Heart right ventricle (tissue), 16 donors: ENCODE measurements at regions not wholly inside any gene's neighbourhood (a gene's known extent, or its start where the extent isn't known, plus 50 kb on each side); places are given as distances from the start of the nearest gene placed in this dataset.

Experiments
- ATAC-seq, 8 donors: fragments of 200-7000 bp; cut with Tn5 transposase; one replicate each; pipeline ENCODE4 v1.9.1; 2020; ENCODE audit warnings: mild to moderate bottlenecking in 8 of 8, moderate library complexity in 8 of 8, moderate number of reproducible peaks in 1 of 8
- DNase-seq, 2 donors: peaks; one replicate each; pipeline ENCODE4 v3.0.0-alpha.2; 2020
- H3K27ac ChIP-seq, 10 donors: fragments of 200-600 bp; sonication (generic) in 2 of 10; one replicate each; pipeline versions ENCODE4 v1.5.0 to v1.8.0; 2020 to 2022; ENCODE audit warnings: mild to moderate bottlenecking in 3 of 10
- H3K27me3 ChIP-seq, 7 donors: fragments of 200-600 bp; one replicate each; pipeline ENCODE4 v1.8.0; 2021 to 2022; ENCODE audit warnings: mild to moderate bottlenecking in 2 of 7
- H3K36me3 ChIP-seq, 9 donors: fragments of 200-600 bp; sonication (generic) in 1 of 9; one replicate each; pipeline versions ENCODE4 v1.5.0 to v1.8.0; 2020 to 2022; ENCODE audit warnings: mild to moderate bottlenecking in 2 of 9
- H3K4me1 ChIP-seq, 9 donors: fragments of 200-600 bp; sonication (generic) in 1 of 9; one replicate each; pipeline versions ENCODE4 v1.5.0 to v1.8.0; 2020 to 2022; ENCODE audit warnings: mild to moderate bottlenecking in 4 of 9
- H3K4me3 ChIP-seq, 10 donors: fragments of 200-600 bp; sonication (generic) in 2 of 10; one replicate each; pipeline versions ENCODE4 v1.5.0 to v1.8.0; 2020 to 2022; ENCODE audit warnings: mild to moderate bottlenecking in 7 of 10, moderate library complexity in 2 of 10
- H3K9me3 ChIP-seq, 11 donors: fragments of 200-600 bp in 10 of 11; sonication (generic) in 2 of 11; one replicate each; pipeline versions ENCODE4 v1.5.0 to v1.8.0; 2013 to 2022; ENCODE audit warnings: mild to moderate bottlenecking in 2 of 11, control low read depth in 1 of 11, moderate library complexity in 1 of 11
- WGBS, 2 donors: extraction: QIAGEN DNeasy Blood & Tissue Kit; methylation state at CpG; one replicate each; pipeline ENCODE4 v1.1.7; 2013; ENCODE audit warnings: inconsistent platforms in 1 of 2; 5-methylcytosine and 5-hydroxymethylcytosine counted together
- intact Hi-C, 10 donors: fragments of 100-400 bp; cut with DNase I; formaldehyde crosslinking; loops; one replicate each; pipeline versions ENCODE4 v1.11.1 to v1.14.2; 2022
- TF ChIP-seq, protein P1 (sequence below), 9 donors: fragments of 200-600 bp; sonication (generic) in 2 of 9; IDR thresholded peaks; one replicate each; pipeline versions ENCODE4 v1.5.0 to v1.8.0; 2021 to 2022; ENCODE audit warnings: antibody characterized with exemption in 9 of 9, mild to moderate bottlenecking in 5 of 9, moderate library complexity in 1 of 9
- donor health status: Arrhythmogenic right ventricular cardiomyopathy.
- donor health status: ischemic (EF 13 %, LVEDD 7.1; RV severe dilation, severe dysfunction).
- donor health status: healthy with polysubstance abuse.
- donor health status: DM: no; HTN: yes; CAD: no.
- donor health status: DM: no; HTN: no; CAD: no.
- donor health status: ischemic (EF 25% LVEDD 6.9; RV normal size, moderate dysfunction).
- donor health status: ischemic (EF 25% LVEDD 5.7; RV mildly dilated, moderate dysfunction).
- donor health status: healthy.
- donor health status: DM: yes; HTN: yes; CAD: no.
- donor health status: Ischemic cardiomyopathy.
- donor health status: ischemic (EF 35%, LVEDD 5.7; RV mildly dilated, moderate dysfunction).
- donor health status: nonischemic (EF 11% LVEDD 7.7; RV severe dilation, severe dysfunction).
- donor health status: DM: yes; HTN: yes; CAD: no.
- donor health status: PGD.
- donor health status: ischemic (EF 29% LVEDD 5.4; RV normal size, mild dysfunction).
- donor health status: nonischemic (EF 23%, LVEDD 6.1; RV moderate dilation, normal function).

GRCh38 chr10:107364872-107365271 is 200.4 kb upstream of the SORCS1 start:
- Histone ChIP-seq H3K4me1 (no peaks in the 10 kb centered on the region), H3K27me3 (no peaks in the 10 kb centered on the region), H3K27ac (no peak overlapping the region), H3K36me3 (no peaks in the 10 kb centered on the region), H3K4me3 (no peak overlapping the region), H3K9me3 (no peaks in the 10 kb centered on the region)
- DNase-seq (no peak), ATAC-seq (no peak)
- intact Hi-C loops: no loop called here
- TF ChIP-seq, protein P1, sequence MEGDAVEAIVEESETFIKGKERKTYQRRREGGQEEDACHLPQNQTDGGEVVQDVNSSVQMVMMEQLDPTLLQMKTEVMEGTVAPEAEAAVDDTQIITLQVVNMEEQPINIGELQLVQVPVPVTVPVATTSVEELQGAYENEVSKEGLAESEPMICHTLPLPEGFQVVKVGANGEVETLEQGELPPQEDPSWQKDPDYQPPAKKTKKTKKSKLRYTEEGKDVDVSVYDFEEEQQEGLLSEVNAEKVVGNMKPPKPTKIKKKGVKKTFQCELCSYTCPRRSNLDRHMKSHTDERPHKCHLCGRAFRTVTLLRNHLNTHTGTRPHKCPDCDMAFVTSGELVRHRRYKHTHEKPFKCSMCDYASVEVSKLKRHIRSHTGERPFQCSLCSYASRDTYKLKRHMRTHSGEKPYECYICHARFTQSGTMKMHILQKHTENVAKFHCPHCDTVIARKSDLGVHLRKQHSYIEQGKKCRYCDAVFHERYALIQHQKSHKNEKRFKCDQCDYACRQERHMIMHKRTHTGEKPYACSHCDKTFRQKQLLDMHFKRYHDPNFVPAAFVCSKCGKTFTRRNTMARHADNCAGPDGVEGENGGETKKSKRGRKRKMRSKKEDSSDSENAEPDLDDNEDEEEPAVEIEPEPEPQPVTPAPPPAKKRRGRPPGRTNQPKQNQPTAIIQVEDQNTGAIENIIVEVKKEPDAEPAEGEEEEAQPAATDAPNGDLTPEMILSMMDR (IDR thresholded peaks at IDR 0.05): no peak
- 78 to 84% methylated on average over 3 of the region's 3 CpGs for WGBS, 2 donors

GRCh38 chr10:107362306-107362705 is 197.8 kb upstream of the SORCS1 start:
- no peak overlapping the region for H3K4me3 ChIP-seq
- peaks cover 0 to 4% (median 0%) of the 10 kb centered on the region in 11 donors for H3K9me3 ChIP-seq
- no peaks in the 10 kb centered on the region for H3K4me1 ChIP-seq
- H3K36me3 ChIP-seq: no peaks in the 10 kb centered on the region
- no peak overlapping the region for H3K27ac ChIP-seq
- intact Hi-C loops: no loop called here
- H3K27me3 ChIP-seq: no peaks in the 10 kb centered on the region
- TF ChIP-seq, protein P1 (IDR thresholded peaks at IDR 0.05): no peak
- ATAC-seq (no peak), DNase-seq (no peak)

GRCh38 chr10:107357033-107357432 is 192.5 kb upstream of the SORCS1 start:
- ATAC-seq (no peak), DNase-seq (no peak)
- Histone ChIP-seq H3K36me3 (no peaks in the 10 kb centered on the region), H3K9me3 (peaks cover 0 to 4% (median 0%) of the 10 kb centered on the region in 11 donors), H3K27me3 (no peaks in the 10 kb centered on the region), H3K27ac (no peak overlapping the region), H3K4me1 (no peaks in the 10 kb centered on the region), H3K4me3 (no peak overlapping the region)
- TF ChIP-seq, protein P1 (IDR thresholded peaks at IDR 0.05): no peak
- intact Hi-C loops: no loop called here

GRCh38 chr10:107356396-107356795 is 191.9 kb upstream of the SORCS1 start:
- ATAC-seq (no peak), DNase-seq (no peak)
- H3K4me3 ChIP-seq: no peak overlapping the region
- H3K27me3 ChIP-seq: no peaks in the 10 kb centered on the region
- H3K36me3 ChIP-seq: no peaks in the 10 kb centered on the region
- H3K4me1 ChIP-seq: no peaks in the 10 kb centered on the region
- H3K9me3 ChIP-seq: peaks cover 0 to 4% (median 0%) of the 10 kb centered on the region in 11 donors
- TF ChIP-seq, protein P1 (IDR thresholded peaks at IDR 0.05): no peak
- 62 to 69% methylated on average over 2 of the region's 2 CpGs for WGBS, 2 donors
- no peak overlapping the region for H3K27ac ChIP-seq
- intact Hi-C loops: no loop called here

- TF ChIP-seq, protein P1 (IDR thresholded peaks at IDR 0.05): no peak
- H3K4me1 ChIP-seq: no peaks in the 10 kb centered on the region
- no peaks in the 10 kb centered on the region for H3K27me3 ChIP-seq
- H3K9me3 ChIP-seq: peaks cover 0 to 24% (median 9%) of the 10 kb centered on the region in 11 donors
- intact Hi-C loops: no loop called here
- no peak for ATAC-seq
- no peak overlapping the region for H3K4me3 ChIP-seq
- H3K27ac ChIP-seq: no peak overlapping the region
- no peaks in the 10 kb centered on the region for H3K36me3 ChIP-seq
- no peak for DNase-seq
- WGBS, 2 donors: 75 to 85% methylated on average over 2 of the region's 2 CpGs
These were observed 178.2 kb upstream of the SORCS1 start for GRCh38 chr10:107342711-107343110.
